ENCODE measurements at regions not wholly inside any gene's neighbourhood (a gene's known extent, or its start where the extent isn't known, plus 50 kb on each side); places are given as distances from the start of the nearest gene placed in this dataset.

DNA sequence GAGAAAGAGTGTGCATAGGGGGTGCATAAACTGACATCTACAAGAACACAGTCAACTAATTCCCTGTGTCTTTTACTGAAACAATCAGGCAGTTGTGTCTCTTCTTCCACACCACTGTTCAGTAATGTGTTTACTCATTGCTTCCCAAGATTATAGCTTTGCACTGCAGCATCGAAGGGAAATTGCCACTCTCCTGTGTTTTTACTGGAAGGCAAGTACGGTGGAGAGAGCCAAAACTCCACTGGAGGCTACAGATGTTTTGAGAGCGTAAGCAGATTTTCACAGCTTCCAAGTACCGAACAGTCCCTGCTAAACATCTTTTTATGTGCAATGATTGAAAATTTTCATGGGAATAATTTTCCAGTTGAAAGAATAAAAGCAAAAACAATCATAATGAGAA lies 510.5 kb upstream of the AKR1E2 start:
- Mint-ChIP-seq H3K36me3 (ENCODE audit: low read depth) (no peaks in the 10 kb centered on the region), H3K4me1 (ENCODE audit: low read depth) (no peaks in the 10 kb centered on the region), H3K9me3 (peaks cover 6% of the 10 kb centered on the region), H3K4me3 (no peak overlapping the region), H3K27ac (no peak overlapping the region), H3K27me3 (peaks cover 7% of the 10 kb centered on the region)
- intact Hi-C loops (cut with micrococcal nuclease) = no loop called here

DNA sequence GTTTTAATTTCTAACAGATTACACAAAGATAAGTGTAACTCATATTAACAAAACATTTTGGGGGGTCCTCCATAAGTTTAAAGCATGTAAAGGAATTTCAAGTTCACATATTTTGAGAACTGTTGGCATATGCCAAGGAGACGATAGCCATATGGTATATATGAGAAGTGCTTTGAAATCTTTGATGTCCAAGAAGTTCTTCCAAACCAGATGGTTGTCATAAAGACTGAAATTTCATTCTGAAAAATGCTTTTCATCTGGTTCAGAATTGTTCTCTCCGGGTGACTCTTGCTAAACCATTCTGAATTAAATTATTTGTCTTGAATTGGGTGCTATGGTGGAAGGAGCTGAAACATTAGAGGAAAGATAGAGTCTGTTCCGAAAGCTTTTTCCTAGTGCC lies 513.0 kb upstream of the AKR1E2 start:
- intact Hi-C loops (cut with micrococcal nuclease) = no loop called here
- H3K4me3 Mint-ChIP-seq = no peak overlapping the region
- no peak overlapping the region for H3K27ac Mint-ChIP-seq
- no peaks in the 10 kb centered on the region for H3K36me3 Mint-ChIP-seq (ENCODE audit: low read depth)
- peaks cover 18% of the 10 kb centered on the region for H3K27me3 Mint-ChIP-seq
- peaks cover 6% of the 10 kb centered on the region for H3K9me3 Mint-ChIP-seq
- no peaks in the 10 kb centered on the region for H3K4me1 Mint-ChIP-seq (ENCODE audit: low read depth)

DNA sequence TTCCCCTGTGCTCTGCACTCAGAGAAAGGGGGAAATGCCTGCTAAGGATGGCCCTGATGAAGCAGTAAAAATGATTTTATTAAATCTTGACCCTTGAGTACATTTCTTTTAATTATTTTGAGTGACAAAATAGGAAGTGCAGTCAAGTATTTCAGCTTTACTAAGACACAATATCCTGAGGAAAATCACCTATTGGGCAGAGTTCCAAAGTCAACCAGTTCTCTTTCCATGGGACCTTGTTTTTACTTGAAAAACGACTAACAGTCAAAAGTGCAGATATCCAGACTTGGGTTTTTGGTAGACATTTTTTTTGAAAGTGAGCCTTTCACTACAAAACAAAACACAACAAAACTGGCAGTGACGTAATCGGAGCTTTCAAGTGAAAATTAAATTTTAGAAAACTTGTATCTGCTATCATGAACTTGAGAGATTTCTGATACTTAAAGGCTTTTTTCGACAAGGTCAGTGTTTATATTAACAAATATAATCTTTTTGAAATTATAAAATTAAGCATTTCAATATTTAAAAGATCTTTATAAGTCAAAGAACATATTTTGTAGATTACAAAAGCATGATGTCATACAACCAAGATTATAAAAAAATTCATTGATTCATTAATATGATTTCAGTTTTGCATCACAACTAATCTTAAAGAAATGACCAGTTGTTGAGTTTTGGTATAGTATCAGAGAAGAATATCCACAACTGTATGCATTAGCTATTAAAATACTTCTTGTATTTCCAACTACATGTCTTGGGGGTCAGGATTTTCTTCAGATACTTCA lies 513.8 kb upstream of the AKR1E2 start:
- intact Hi-C loops (cut with micrococcal nuclease) = no loop called here
- Mint-ChIP-seq H3K27ac (no peak overlapping the region), H3K27me3 (peaks cover 21% of the 10 kb centered on the region), H3K36me3 (ENCODE audit: low read depth) (no peaks in the 10 kb centered on the region), H3K4me1 (ENCODE audit: low read depth) (no peaks in the 10 kb centered on the region), H3K9me3 (peaks cover 6% of the 10 kb centered on the region), H3K4me3 (no peak overlapping the region)

- Mint-ChIP-seq H3K27me3 (peaks cover 29% of the 10 kb centered on the region), H3K4me1 (ENCODE audit: low read depth) (no peaks in the 10 kb centered on the region), H3K9me3 (peaks cover 6% of the 10 kb centered on the region), H3K27ac (no peak overlapping the region), H3K4me3 (no peak overlapping the region), H3K36me3 (ENCODE audit: low read depth) (no peaks in the 10 kb centered on the region)
- intact Hi-C loops (cut with micrococcal nuclease) = no loop called here
Measured at GRCh38 chr10:4310172-4310571, 515.8 kb upstream of the AKR1E2 start.

DNA sequence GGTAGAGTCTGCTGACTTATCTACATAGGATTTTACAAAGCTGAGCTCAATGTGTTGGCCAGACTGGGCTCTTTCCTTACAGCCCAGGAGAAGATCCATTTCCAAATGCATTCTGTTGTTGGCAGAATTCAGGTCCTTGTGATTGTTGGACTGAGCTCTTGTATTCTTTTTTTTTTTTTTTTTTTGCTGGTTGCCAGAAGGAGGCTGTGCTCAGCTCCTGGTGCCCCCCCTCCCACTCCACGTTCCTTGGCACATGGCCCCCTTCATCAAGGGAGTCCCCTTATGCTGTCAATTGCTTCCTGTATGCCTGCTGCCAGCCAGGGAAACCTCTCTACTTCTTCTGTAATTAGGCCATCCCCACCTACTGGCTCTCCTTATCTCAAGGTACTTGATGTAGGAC lies 518.1 kb upstream of the AKR1E2 start:
- Mint-ChIP-seq H3K4me1 (ENCODE audit: low read depth) (peaks cover 16% of the 10 kb centered on the region), H3K9me3 (peaks cover 6% of the 10 kb centered on the region), H3K36me3 (ENCODE audit: low read depth) (no peaks in the 10 kb centered on the region)

DNA sequence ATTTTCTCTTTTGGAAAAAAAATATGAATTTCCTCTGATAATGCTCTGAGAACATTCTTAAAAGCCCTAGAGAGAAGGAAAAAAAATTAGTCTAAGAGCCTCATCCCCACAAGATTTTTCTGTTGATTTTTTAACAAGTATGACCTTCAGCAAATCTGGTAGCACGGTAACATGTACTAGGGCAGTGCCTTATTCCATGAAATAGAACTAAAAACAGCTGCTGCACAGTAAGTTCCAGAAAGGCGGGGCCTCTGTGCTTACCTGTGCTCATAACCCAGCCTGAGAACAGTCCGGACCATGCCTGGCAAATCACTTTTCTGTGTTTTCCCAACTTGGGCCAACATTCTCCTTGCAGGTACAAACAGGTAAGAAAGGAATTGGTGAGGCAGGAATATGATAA lies 519.1 kb upstream of the AKR1E2 start:
- Mint-ChIP-seq H3K4me1 (ENCODE audit: low read depth) (peaks cover 18% of the 10 kb centered on the region), H3K27me3 (peaks cover 44% of the 10 kb centered on the region), H3K27ac (no peak overlapping the region), H3K4me3 (no peak overlapping the region), H3K36me3 (ENCODE audit: low read depth) (no peaks in the 10 kb centered on the region), H3K9me3 (peaks cover 6% of the 10 kb centered on the region)
- intact Hi-C loops (cut with micrococcal nuclease) = no loop called here

More for the DNA sequence above, 518.1 kb upstream of the AKR1E2 start:
- Mint-ChIP-seq H3K27ac (no peak overlapping the region), H3K27me3 (peaks cover 41% of the 10 kb centered on the region), H3K4me3 (no peak overlapping the region)
- intact Hi-C loops (cut with micrococcal nuclease) = no loop called here

DNA sequence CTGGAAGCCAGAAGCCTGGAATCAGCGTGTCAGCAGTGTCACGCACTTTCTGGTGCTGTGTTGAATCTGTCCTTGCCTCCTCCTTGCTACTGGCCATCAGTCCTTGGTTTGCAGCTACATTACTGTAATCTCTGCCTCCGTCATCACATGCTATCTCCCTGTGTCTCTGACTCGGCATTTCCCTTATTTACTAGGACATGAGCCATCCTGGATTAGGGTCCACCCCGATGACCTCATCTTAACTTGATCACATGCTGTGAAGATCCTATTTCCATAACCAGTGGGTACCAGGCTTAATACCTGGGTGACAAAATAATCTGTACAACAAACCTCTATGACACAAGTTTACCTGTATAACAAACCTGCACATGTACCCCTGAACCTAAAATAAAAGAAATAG lies 518.0 kb upstream of the KLF6 start:
- Mint-ChIP-seq H3K36me3 (ENCODE audit: low read depth) (no peaks in the 10 kb centered on the region), H3K9me3 (no peaks in the 10 kb centered on the region), H3K4me1 (ENCODE audit: low read depth) (peaks cover 18% of the 10 kb centered on the region), H3K27ac (no peak overlapping the region), H3K4me3 (no peak overlapping the region), H3K27me3 (peaks cover 39% of the 10 kb centered on the region)
- intact Hi-C loops (cut with micrococcal nuclease) = no loop called here

- Mint-ChIP-seq H3K4me3 (no peak overlapping the region), H3K9me3 (peaks cover 1% of the 10 kb centered on the region), H3K27ac (no peak overlapping the region), H3K4me1 (ENCODE audit: low read depth) (peaks cover 18% of the 10 kb centered on the region), H3K36me3 (ENCODE audit: low read depth) (no peaks in the 10 kb centered on the region), H3K27me3 (peaks cover 32% of the 10 kb centered on the region)
- intact Hi-C loops (cut with micrococcal nuclease) = no loop called here
Measured at GRCh38 chr10:4301291-4302045, 516.5 kb upstream of the KLF6 start.

DNA sequence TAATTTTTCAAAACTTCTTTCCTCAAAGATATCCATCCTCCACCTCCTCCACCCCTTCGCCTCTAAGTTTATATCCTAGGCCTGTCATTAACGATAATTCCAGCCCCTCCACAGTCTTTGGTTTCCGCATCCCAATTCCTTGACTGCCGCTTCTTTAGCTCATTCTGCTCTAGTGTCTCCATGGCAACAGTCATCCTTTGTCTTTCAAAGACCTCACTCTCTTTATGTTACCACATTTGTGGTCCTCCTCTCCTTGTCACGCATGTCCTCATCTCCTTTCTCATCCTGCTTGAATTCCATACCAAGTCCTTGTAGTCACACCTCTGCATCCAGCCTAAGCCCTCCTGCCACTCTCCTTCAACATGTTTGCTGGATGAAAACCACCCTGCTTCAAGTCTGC lies 511.2 kb upstream of the KLF6 start:
- peaks cover 11% of the 10 kb centered on the region for H3K27me3 Mint-ChIP-seq
- no peak overlapping the region for H3K27ac Mint-ChIP-seq
- intact Hi-C loops (cut with micrococcal nuclease) = no loop called here
- H3K4me3 Mint-ChIP-seq = no peak overlapping the region
- H3K4me1 Mint-ChIP-seq (ENCODE audit: low read depth) = no peaks in the 10 kb centered on the region
- no peaks in the 10 kb centered on the region for H3K36me3 Mint-ChIP-seq (ENCODE audit: low read depth)
- peaks cover 11% of the 10 kb centered on the region for H3K9me3 Mint-ChIP-seq

DNA sequence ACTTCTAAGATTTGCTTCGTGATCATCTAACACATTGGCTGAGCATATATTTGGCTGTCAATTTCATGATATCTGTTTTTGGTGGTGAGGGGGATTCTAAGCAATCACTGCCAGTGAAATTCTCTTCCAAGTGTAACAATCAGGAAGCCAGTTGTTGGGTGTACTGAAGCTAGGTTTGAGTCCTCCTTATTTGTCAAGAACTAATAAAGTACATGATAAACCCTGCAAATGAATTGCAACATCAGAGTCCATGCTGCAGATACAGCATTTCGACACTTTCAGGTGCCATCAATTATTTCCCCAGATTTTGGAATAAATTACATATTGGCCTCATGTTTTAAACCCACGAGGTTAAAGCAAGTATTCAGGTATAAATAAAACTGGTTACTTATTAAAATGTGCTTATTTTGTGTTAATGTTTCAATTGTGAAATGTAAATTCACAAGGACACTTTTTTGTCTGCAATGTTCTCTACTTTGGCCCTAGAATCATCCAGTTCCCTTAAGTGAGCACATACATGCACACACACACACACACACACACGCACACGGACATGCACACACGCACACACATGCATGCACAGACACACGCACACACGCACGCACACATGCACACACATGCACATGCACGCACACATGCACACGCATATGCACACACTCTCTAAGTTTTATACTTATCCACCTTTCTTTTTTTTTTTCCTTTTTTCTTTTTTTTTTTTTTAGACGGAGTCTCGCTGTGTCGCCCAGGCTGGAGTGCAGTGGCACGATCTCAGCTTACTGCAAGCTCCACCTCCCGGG lies 510.2 kb upstream of the KLF6 start:
- Mint-ChIP-seq H3K36me3 (ENCODE audit: low read depth) (no peaks in the 10 kb centered on the region), H3K9me3 (peaks cover 11% of the 10 kb centered on the region), H3K4me1 (ENCODE audit: low read depth) (no peaks in the 10 kb centered on the region), H3K27ac (peak overlapping the region; percentile 14), H3K27me3 (peaks cover 5% of the 10 kb centered on the region), H3K4me3 (no peak overlapping the region)
- intact Hi-C loops (cut with micrococcal nuclease) = no loop called here

- Mint-ChIP-seq H3K4me1 (ENCODE audit: low read depth) (no peaks in the 10 kb centered on the region), H3K27ac (peak overlapping the region; percentile 14), H3K9me3 (peaks cover 11% of the 10 kb centered on the region), H3K36me3 (ENCODE audit: low read depth) (no peaks in the 10 kb centered on the region), H3K27me3 (peaks cover 3% of the 10 kb centered on the region), H3K4me3 (no peak overlapping the region)
- intact Hi-C loops (cut with micrococcal nuclease) = no loop called here
Measured at GRCh38 chr10:4294271-4294670, 509.3 kb upstream of the KLF6 start.

DNA sequence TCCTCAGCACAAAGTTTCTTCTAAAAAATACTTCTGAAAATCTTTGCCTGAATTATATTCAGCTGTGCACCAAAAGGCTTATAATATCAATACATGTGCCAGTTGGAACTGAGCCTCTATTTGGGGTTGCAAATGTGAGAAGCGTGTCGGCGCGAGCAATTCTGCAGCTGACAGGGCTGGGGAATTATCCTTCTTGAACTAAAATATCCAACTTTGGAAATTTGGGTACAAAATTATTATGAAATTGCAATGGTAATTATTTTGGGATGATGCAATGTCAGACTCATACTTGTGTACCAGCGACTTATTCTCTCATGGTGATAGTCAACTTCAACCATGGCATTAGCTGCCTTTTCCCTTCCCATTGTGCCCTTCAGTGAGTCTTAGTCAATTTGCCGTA lies 507.0 kb upstream of the KLF6 start:
- Mint-ChIP-seq H3K4me3 (no peak overlapping the region), H3K36me3 (ENCODE audit: low read depth) (no peaks in the 10 kb centered on the region), H3K4me1 (ENCODE audit: low read depth) (no peaks in the 10 kb centered on the region), H3K27ac (no peak overlapping the region), H3K9me3 (peaks cover 11% of the 10 kb centered on the region), H3K27me3 (peaks cover 3% of the 10 kb centered on the region)
- intact Hi-C loops (cut with micrococcal nuclease) = no loop called here

- H3K4me3 Mint-ChIP-seq = no peak overlapping the region
- peaks cover 17% of the 10 kb centered on the region for H3K4me1 Mint-ChIP-seq (ENCODE audit: low read depth)
- no peak overlapping the region for H3K27ac Mint-ChIP-seq
- intact Hi-C loops (cut with micrococcal nuclease) = no loop called here
- no peaks in the 10 kb centered on the region for H3K9me3 Mint-ChIP-seq
- H3K27me3 Mint-ChIP-seq = peaks cover 5% of the 10 kb centered on the region
- H3K36me3 Mint-ChIP-seq (ENCODE audit: low read depth) = no peaks in the 10 kb centered on the region
Measured at GRCh38 chr10:4285121-4285520, 500.1 kb upstream of the KLF6 start.
